HG03469 (cell line): ENCODE measurements at regions not wholly inside any gene's neighbourhood (a gene's known extent, or its start where the extent isn't known, plus 50 kb on each side); places are given as distances from the start of the nearest gene placed in this dataset.

Experiments used
- ATAC-seq: cut with Tn5 transposase; IDR thresholded peaks from one replicate; pipeline ENCODE4 v1.9.1; 2021; ENCODE audit warnings: mild to moderate bottlenecking, moderate library complexity, moderate number of reproducible peaks; ENCODE audit not compliant: unreplicated experiment

DNA sequence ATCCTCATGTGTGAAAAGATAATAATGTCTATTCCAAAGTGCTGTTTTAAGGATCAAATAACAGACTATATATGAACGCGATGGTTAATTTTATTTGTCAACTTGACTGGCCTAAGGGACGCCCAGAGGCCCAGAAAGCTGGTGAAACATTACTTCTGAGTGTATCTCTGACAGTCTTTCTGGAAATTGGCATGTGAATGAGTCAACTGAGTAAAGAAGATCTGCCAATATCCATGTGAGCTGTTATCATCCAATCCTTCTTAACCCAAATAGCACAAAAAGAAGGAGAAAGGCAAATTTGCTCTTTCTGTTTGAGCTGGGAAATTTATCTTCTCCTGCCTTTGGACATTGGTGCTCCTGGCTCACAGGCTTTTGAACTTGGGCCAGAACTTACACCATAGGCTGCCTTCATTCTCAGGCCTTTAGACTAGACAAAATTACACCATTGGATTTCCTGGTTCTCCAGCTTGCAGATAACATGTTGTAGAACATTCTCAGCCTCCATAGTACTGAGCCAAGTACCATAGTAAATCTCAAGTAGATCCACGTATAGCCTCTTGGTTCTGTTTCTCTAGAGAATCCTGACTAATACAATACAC, 114.7 kb upstream of the DOCK10 start:
- no peak for ATAC-seq

DNA sequence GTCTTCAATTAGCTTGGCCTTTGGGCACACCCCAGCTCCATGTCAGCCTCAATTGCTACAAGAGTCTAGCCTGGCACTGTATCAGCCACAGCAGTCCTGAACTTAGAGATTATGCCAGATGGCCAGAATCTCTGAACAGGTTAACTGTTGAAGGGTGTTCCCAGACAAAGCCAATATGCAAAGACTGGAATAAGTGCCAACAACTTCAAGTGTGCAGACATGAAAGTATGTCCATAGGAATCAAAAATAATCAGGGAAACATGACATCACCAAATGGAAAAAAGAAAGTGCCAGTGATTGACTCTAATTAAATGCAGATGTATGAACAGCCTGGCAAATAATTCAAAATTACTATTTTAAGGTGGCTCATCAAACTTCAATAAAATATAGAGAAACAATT, 98.5 kb upstream of the DOCK10 start:
- ATAC-seq, result no peak

DNA sequence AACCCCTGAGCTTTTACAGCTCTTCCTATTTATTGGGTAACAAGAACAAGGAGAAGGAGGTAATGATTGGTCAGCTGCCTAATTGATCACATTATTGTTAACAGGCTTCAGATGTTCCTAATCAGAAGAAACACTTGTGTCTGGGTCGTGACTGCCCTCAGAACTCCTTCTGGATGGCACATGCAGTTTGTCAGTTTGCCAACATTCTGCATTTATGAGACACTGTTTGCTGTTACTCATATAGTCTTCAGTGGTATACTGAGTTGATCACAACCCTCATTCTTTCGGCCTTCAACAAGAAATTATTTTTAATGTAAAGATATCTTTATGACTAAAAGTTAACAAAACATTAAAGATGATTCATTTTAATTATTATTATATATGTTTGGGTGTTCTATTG, 95.7 kb upstream of the DOCK10 start:
- ATAC-seq, result no peak

DNA sequence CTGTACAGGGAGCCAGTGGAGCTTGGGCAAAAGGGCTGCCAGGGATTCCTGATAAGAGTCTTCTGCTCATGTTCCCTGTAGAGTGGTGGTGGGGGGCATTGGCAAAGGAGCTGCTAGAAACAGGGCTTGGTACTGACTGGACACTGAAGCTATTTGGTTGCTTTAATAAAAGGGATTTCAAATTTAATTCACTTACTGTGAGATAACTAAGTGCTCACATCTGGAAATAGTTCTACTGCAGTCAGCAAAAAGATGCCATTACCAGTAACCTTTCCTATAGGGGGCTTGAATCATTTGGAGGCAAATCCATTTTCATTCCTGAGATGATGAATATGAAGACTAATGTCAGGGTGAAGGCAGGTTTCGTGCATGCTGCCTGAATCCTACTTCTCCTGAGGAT, 94.3 kb upstream of the DOCK10 start:
- ATAC-seq, result no peak

DNA sequence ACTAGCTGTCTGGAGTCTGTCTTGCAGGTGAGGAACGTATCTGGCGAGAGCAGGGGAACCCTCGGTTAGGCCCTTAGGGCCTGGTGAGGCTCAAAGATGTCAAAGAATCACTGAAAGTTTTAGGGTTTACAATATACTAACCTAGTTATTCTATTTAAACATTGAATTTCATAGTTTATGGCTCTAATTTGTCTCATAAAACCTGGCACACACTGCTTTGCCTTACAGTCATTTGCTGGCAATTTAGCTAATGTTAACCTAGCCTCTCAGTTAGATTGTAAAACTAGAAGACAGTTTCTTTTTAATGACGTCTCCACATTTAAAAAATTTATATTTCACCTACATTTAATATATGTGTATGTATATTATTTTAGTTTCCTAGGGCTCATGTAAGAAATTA, 89.6 kb upstream of the DOCK10 start:
- ATAC-seq, result no peak

DNA sequence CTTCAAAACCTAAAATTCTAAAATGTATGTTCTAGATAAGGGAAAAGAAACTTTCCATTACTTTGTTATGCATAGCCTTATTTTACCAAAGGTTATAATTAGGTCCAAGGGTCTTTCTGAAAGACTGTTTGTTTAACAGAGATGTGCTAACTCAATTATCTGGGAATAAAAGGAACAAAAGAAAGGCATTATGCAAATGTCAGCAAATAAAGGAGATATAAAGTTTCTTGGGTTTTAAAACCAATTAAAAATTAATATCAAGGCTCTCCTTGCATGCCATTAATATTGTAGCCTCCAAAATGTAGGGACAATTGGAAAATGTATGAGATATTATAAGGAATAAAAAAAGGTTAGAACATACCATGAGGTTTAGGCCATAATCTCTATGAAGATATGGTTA, 87.8 kb upstream of the DOCK10 start:
- ATAC-seq, result no peak

DNA sequence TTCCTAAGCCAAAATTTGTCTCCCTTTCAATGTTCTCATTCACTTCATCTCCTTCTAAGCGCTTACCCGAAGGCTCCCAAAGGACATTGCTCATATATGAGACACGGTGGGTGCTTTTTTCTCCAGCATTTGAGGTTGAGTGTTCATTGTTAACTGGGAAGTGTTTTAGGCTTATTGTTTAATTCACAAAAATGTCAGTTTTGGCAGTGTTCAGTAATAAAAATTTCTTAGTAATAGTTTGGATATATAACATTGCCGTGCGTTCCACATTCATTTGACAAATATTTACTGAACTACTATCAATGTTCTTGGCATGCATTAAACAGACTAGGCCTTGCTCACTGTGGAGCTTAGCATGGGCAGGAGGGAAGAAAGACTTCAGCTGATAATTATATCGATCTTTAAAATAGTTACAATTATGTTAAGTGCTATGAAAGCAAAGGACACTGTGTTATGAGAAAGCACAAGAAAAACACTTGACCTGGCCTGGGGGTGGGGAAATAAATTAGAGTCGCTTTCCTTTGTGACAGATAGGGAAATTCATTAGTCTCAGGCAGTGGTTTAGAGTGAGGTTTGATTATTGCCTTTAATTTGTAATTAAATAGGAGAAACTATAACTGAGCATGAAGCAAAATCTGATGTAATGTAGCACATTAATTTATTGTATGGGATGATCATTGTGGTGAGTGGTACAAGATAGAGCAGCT, 82.2 kb upstream of the DOCK10 start:
- no peak for ATAC-seq

DNA sequence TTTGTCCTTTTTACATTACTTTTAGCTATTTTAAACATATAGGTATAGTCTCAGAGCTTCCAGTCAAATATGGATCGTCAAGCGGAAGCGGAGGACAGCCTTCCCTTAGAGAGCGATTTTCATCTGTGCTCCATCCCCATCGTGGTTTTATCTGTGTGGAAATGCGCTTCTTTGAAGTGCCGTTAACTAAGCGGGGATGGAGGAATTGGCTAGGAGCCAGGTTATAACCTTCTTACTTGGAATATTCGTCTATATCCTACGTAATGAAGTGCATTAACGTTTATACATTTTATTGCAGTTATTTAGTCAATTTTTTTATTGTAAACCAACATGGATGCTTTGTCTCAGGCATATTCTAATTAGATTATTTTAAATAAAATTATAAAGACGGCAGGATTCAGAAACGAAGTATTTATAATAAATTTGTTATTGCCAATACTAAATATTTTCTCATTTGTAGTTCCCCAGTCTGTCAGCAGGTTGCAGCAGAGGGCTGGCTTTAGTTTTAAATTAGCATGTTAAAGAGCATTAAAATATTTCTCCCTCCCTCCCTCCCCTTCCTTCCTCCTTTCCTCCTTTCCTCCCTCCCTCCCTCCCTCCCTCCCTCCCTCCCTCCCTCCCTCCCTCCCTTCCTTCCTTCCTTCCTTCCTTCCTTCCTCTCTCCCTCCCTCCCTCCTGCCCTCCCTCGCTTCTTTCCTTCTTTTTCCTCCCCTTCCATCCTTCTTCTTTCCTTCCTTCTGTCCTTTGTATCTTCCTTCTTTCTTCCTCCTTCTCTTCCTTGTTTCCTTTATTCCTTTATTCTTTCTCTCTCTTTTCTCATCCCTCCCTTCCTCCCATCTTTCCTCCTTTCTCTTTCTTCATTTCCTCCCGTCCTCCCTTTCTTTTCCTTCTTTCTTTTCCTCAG, 80.6 kb upstream of the DOCK10 start:
- ATAC-seq, result no peak

DNA sequence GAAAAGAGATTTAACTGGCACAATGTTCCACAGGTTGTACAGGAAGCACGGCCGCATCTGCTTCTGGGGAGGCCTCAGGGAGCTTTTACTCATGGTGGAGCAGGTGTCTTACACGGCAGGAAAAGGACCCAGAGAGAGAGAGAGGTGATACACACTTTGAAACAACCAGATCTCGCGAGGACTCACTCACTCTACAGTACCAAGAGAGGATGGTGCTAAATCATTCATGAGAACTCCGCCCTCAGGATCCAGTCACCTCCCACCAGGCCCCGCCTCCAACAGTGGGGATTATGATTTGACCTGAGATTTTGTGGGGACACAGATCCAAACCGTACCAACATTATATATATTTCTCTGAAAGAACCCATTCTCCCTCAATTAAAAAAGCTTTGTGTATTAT, 79.7 kb upstream of the DOCK10 start:
- no peak for ATAC-seq

DNA sequence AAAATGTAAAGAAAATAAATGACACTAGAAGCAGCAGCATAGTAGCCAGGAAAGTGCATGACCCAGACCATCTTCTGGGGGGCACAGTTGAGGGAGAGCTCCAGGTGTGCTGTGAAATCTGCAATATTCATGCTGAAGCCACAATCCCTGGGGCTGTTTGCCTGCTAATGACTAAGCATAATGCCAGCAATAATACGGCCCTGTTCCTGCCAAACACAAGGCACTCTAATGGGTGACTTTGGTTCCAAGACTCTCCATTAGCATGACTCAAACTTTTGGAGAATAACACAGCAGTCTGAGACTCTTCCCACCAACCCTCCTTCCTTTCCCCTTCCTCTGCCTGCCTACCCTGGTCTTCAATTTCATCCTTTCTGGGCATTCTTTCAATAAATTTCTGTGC, 77.9 kb upstream of the DOCK10 start:
- ATAC-seq, result no peak

DNA sequence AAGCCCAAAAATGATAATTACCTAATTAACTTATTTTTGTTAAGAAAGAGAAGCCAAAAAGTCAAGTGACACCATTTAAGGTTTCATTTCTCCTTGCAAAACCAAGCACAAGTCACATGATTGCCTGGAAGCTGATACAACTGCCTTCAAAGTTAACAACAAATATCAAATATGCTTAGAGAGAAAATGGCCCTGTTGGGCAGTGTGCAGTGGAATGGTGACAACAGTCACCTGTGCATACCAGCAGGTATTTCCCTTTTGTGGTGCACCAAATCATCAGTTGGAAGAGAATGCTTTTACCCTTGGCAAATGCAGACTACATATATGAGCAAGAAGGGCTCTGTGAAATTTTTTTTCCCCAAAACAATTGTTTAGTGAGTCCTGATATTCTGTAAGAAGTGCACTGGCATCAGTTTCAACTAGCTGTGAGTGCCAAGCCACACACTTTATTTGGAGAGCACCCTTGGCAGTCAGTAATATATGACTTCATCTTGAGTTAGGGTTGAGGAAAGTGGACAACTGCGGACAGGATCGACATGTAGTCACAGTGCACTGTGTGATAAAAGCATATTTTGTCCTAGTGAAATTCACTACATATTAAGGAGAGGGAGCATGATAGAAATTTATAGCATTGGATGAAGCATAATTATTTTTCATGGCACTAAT, 74.9 kb upstream of the DOCK10 start:
- ATAC-seq, result no peak

DNA sequence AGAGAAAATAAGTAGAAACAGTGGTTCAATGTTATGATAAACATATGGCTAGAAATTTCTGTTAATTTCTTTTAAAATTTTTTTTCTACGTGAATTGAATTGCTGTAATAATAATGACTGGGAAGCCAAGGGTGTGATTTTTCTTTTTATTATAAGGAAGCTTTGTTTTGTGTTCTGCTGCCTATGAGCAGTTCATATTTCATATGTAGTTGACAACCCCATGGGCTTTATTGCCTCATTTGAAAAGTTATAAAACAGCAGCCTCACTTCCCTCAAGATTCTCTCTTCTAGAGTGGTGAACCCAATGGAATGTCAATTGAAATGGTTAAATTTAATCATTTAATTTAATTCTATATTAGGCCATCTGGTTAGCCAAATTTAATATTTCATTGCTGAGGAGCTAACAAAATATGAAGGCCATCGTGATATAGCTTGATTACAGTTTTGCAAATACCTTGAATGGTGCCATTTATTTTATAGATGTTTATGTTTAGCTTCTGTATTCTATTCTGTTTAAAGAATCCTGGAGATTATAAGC, 72.6 kb upstream of the DOCK10 start:
- no peak for ATAC-seq

DNA sequence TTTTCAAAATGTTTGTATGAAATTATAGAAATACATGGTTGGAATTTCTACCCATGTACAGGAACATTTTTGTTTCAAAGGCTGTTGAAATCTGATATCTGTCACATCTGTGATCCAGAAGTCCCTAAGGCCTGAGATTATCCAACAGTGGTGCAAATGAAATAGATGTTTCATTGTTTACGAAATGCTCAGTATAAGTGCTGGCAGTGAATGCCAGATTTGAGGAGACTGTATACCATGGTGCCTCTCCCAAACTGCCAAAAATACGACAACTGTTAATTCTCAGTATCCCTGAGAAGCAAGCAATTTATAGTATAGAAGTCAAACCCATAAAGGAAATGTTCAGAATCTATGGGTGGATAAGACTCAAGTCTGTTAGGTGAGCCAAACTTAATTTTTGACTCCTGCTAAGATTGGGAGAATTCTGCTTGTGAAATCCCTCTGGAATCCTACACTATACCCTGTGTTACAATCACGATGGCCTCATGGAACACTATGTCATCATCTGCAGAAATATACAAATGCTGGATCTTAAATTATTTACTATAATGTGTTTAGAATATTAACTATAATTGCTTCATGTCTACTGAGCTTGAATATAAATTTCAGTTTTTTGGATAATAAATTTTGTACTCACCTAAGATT, 71.2 kb upstream of the DOCK10 start:
- no peak for ATAC-seq

DNA sequence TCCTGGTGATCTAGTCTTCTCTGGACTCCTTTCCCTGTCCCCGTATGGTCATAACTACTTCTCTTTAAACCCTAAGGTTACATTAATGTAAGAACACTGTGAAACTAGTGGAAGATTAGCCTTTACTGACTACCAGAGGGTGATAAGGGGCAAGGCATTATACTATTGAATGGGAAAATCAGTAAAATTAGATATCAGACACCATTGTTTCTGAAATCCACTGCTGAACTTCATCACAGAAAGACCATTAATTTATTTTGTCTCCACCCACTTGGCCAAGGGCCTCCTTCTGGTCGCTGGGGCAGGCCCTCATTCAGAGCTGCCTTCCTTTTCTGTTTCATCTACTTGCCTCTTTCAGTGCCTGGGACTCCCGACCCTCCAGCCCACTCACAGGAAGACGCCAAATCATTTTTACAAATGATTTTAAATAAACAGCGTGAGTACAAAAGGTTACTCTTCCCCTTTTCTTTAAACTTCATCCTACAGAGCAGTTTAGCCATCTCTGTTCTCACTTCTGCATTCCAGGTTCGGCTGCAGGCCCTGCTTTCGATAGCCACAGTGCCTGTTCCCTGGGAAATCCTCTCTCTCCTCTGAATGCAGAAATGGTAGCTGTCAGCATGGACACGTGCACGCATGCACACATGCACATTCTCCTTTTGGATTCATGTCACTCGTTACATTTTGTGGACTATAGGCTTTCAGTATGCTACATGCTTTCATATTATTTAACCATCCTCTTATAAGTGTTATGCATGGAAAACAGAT, 70.3 kb upstream of the DOCK10 start:
- ATAC-seq, result peak; percentile 63

DNA sequence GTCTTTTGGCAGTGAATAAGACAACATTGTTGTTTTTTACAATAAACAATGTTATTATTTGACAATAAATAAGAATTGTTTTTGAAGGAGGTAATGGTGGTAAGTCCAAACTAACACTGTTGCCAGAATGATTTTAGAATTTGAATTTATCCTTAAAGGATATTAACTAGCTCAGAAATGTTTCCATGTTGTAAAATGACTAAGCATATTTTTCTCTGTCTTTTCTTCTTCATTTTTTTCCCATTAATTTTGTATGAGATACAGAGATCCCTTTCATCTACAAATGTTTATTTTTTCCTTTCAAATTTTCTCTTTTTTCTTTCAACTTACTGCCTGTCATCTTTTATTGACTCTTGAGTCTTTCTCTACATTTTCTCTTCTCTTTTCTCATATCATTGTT, 66.5 kb upstream of the DOCK10 start:
- ATAC-seq, result no peak

DNA sequence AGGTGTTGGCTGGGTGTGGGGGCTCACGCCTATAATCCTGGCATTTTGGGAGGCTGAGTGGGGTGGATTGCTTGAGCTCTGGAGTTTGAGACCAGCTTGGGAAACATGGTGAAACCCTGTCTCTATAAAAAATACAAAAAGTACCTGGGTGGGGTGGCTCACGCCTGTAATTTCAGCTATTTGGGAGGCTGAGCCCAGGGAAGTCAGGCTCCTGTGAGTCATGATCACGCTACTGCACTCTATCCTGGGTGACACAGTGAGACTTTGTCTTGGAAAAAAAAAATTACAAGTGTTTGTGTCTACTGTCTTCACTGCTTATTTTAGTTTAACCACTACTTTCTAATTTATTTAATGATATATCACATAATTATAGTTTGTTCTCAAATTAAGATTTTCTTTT, 62.7 kb upstream of the DOCK10 start:
- no peak for ATAC-seq

DNA sequence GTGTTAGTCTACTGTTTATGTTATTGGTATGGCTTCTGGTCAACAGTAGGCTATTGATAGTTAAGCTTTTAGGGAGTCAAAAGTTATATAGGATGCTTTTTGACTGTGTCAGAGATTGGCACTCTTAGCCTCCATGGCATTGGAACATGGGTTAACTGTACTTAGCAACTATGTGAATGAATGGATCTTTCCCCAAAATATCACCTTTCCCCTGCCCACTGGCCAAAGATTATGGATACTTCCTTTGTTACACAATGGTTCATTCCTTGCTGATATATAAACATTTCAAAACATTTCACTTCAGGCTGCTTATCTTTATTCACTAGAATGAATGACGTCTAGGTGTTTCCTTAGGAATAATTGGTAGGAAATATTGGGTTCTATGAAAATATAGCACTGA, 62.1 kb upstream of the DOCK10 start:
- no peak for ATAC-seq

DNA sequence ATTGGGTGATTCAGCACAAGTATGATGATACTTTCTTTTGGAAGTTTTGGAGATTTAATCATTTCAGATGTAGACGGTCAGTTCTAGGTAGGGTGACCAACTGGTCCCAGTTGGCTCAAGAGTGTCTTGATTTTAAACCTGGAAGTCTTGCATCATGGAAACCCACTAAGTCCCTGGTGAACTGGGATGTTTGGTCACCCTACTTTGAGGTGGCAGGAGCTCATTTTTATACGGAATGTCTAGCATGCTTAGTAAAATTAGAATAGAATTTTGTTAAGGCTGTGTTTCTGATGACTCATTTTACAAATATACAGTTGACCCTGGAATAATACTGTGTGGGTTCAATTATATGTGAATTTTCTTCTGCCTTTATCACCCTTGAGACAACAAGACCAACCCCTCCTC, 61.5 kb upstream of the DOCK10 start:
- ATAC-seq, result no peak

DNA sequence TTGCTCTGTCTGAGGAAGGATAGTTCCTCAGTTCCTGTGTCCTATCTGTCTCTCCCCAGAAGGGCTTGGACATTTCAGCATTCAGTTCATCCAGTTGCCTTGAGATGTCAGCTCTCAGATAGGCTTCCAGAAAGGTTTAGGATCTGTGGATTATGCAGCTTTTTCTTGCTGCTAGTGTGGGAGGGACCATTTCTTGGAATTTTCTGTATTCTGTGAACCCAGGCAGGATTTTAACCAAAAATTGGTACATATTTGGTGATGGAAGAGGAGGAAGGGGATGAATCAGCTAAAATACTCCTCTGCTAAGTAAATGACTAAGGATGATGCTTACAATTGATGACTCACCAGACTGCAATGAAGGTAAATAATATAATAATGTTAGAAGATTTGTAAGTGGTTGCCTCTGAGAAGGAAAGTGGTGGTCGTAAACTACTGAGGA, 58.6 kb upstream of the DOCK10 start:
- no peak for ATAC-seq

DNA sequence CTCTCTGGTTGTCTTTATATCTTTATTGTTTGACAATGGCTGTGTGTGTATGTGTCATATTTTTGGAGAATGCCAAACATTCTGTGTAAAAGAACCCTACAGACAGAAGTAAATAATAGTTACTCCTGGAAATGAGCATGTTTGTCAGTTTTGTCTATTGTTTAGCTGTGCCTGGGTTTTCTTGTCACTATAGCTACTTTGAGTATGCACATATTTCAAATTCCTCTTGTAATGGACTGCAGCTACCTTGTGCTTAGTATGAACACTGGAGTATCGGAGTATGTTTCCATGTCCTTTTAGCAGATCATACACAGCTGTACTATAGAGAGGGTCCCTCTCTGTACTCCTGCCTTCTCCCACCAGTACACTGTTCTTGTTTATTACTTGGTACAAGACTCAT, 58.0 kb upstream of the DOCK10 start:
- no peak for ATAC-seq
